Neural cell (in vitro differentiated cells): ENCODE measurements at regions not wholly inside any gene's neighbourhood (a gene's known extent, or its start where the extent isn't known, plus 50 kb on each side); places are given as distances from the start of the nearest gene placed in this dataset.

Experiments
- CTCF ChIP-seq: fragments of 450-650 bp; IDR thresholded peaks from 2 replicates; pipeline ENCODE4 v1.5.1; 2014; ENCODE audit warnings: antibody characterized with exemption, mild to moderate bottlenecking, moderate library complexity; ENCODE audit not compliant: poor library complexity, severe bottlenecking
- EP300 ChIP-seq: fragments of 450-650 bp; conservative IDR thresholded peaks from 2 replicates; pipeline ENCODE4 v1.6.1; 2014; ENCODE audit warnings: antibody characterized with exemption, mild to moderate bottlenecking, moderate library complexity; ENCODE audit not compliant: poor library complexity, severe bottlenecking
- EZH2 ChIP-seq: fragments of 200-600, 300-800 bp; shearing (Covaris generic), sonication (generic); IDR thresholded peaks from 2 replicates; pipeline ENCODE4 v1.6.1; 2014; ENCODE audit warnings: antibody characterized with exemption, low read length, borderline replicate concordance, mild to moderate bottlenecking; ENCODE audit not compliant: insufficient read depth, poor library complexity, severe bottlenecking
- MXI1 ChIP-seq: fragments of 450-650 bp; conservative IDR thresholded peaks from 2 replicates; pipeline ENCODE4 v1.6.1; 2014; ENCODE audit warnings: antibody characterized with exemption, mild to moderate bottlenecking; ENCODE audit not compliant: poor library complexity, severe bottlenecking
- POLR2AphosphoS5 ChIP-seq: IDR thresholded peaks from 2 replicates; pipeline ENCODE4 v1.6.1; 2012
- RAD21 ChIP-seq: fragments of 450-650 bp; conservative IDR thresholded peaks from 2 replicates; pipeline ENCODE4 v1.6.1; 2014; ENCODE audit warnings: antibody characterized with exemption, mild to moderate bottlenecking, moderate library complexity
- REST ChIP-seq: IDR thresholded peaks from 2 replicates; pipeline ENCODE4 v1.6.1; 2012; ENCODE audit warnings: borderline replicate concordance

- TF ChIP-seq CTCF, result no peak
- no peak for TF ChIP-seq RAD21
- no peak for TF ChIP-seq REST
- no peak for TF ChIP-seq EZH2
- TF ChIP-seq MXI1, result no peak
- no peak for TF ChIP-seq EP300
- TF ChIP-seq POLR2AphosphoS5, result no peak
Observed at GRCh38 chr17:5986644-5987043, 83.5 kb upstream of the WSCD1 start.
